MCF 10A (cell line): ENCODE measurements at regions not wholly inside any gene's neighbourhood (a gene's known extent, or its start where the extent isn't known, plus 50 kb on each side); places are given as distances from the start of the nearest gene placed in this dataset.

Source experiments
- BruUV-seq: library from RNA; stranded (reverse); fragments of 400-500 nt; replicated peaks from 2 replicates; lab custom pipeline; 2021; lab: Mats Ljungman, UMichigan
- CTCF ChIA-PET: fragments of 300-600 bp; sonication (Branson Sonifier 250); formaldehyde crosslinking; extraction: SDS; loops from one replicate; lab custom pipeline; 2021; ENCODE audit warnings: antibody characterized with exemption, inconsistent platforms; lab: Yijun Ruan, JAX
- POLR2A ChIA-PET: fragments of 300-600, 350-650 bp; sonication (Branson Sonifier 250); formaldehyde crosslinking; extraction: SDS; loops from one replicate; lab custom pipeline; 2020; ENCODE audit warnings: antibody characterized with exemption, inconsistent platforms; lab: Yijun Ruan, JAX
- DNase-seq: peaks from one replicate; pipeline ENCODE4 v3.0.0-alpha.2; 2018; ENCODE audit not compliant: unreplicated experiment
- H3K27ac Mint-ChIP-seq: one replicate; pipeline ENCODE4 v1.8.0; 2022; ENCODE audit warnings: mild to moderate bottlenecking, low read depth, mixed read lengths; ENCODE audit not compliant: unreplicated experiment
- H3K27me3 Mint-ChIP-seq: one replicate; pipeline ENCODE4 v1.8.0; 2022; ENCODE audit warnings: mixed read lengths; ENCODE audit not compliant: insufficient read depth, unreplicated experiment
- H3K36me3 Mint-ChIP-seq: one replicate; pipeline ENCODE4 v1.8.0; 2022; ENCODE audit warnings: mild to moderate bottlenecking, moderate library complexity, mixed read lengths; ENCODE audit not compliant: insufficient read depth, unreplicated experiment
- H3K4me1 Mint-ChIP-seq: one replicate; pipeline ENCODE4 v1.8.0; 2022; ENCODE audit warnings: mixed read lengths; ENCODE audit not compliant: insufficient read depth, unreplicated experiment
- H3K4me3 Mint-ChIP-seq: one replicate; pipeline ENCODE4 v1.8.0; 2022; ENCODE audit warnings: mild to moderate bottlenecking, moderate library complexity, mixed read lengths; ENCODE audit not compliant: unreplicated experiment
- H3K9me3 Mint-ChIP-seq: one replicate; pipeline ENCODE4 v1.8.0; 2022; ENCODE audit warnings: mixed read lengths; ENCODE audit not compliant: unreplicated experiment
- intact Hi-C: fragments of 100-400 bp; cut with micrococcal nuclease; formaldehyde crosslinking; loops from 2 replicates; pipeline ENCODE4 v1.14.1; 2022
- TF ChIP-seq, protein P1 (sequence below): fragments of 200-600 bp; IDR thresholded peaks from one replicate; pipeline ENCODE4 v1.8.0; 2022; ENCODE audit warnings: antibody characterized with exemption, mild to moderate bottlenecking; ENCODE audit not compliant: unreplicated experiment

DNA sequence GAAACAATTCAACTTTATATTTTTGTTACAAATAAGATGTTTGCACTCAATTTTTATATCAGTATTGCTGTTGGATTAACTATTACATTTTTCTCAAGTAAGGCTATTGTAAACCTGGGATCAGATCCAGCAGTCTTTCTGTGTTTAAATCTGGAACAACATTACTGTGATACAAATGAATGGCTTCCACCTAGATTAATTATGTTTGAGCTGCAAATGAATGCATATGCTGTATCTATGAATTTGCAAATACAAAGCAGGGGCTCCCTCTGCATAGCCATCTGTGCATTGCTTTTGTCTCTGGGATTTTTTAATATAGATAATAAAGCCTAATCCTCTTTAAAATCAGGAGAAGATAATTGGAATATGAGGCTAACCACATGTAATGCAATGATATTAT is 69.8 kb upstream of the NEIL3 start:
- DNase-seq = no peak
- no peaks in the 10 kb centered on the region for H3K36me3 Mint-ChIP-seq
- H3K9me3 Mint-ChIP-seq = no peaks in the 10 kb centered on the region
- intact Hi-C loops = no loop called here
- H3K27me3 Mint-ChIP-seq = no peaks in the 10 kb centered on the region
- ChIA-PET POLR2A (no interaction called here), CTCF (interaction anchor here (0.8 to 1.4 kb wide), 3 partner anchors 10 to 862 kb away, joined by 3 to 6 read pairs (median 3); no protein-coding TSS in a partner anchor)
- peaks cover 3% of the 10 kb centered on the region for H3K4me1 Mint-ChIP-seq
- no peak overlapping the region for H3K4me3 Mint-ChIP-seq
- H3K27ac Mint-ChIP-seq = no peak overlapping the region
- BruUV-seq = no TSS peak
- TF ChIP-seq, protein P1, sequence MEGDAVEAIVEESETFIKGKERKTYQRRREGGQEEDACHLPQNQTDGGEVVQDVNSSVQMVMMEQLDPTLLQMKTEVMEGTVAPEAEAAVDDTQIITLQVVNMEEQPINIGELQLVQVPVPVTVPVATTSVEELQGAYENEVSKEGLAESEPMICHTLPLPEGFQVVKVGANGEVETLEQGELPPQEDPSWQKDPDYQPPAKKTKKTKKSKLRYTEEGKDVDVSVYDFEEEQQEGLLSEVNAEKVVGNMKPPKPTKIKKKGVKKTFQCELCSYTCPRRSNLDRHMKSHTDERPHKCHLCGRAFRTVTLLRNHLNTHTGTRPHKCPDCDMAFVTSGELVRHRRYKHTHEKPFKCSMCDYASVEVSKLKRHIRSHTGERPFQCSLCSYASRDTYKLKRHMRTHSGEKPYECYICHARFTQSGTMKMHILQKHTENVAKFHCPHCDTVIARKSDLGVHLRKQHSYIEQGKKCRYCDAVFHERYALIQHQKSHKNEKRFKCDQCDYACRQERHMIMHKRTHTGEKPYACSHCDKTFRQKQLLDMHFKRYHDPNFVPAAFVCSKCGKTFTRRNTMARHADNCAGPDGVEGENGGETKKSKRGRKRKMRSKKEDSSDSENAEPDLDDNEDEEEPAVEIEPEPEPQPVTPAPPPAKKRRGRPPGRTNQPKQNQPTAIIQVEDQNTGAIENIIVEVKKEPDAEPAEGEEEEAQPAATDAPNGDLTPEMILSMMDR = no peak

DNA sequence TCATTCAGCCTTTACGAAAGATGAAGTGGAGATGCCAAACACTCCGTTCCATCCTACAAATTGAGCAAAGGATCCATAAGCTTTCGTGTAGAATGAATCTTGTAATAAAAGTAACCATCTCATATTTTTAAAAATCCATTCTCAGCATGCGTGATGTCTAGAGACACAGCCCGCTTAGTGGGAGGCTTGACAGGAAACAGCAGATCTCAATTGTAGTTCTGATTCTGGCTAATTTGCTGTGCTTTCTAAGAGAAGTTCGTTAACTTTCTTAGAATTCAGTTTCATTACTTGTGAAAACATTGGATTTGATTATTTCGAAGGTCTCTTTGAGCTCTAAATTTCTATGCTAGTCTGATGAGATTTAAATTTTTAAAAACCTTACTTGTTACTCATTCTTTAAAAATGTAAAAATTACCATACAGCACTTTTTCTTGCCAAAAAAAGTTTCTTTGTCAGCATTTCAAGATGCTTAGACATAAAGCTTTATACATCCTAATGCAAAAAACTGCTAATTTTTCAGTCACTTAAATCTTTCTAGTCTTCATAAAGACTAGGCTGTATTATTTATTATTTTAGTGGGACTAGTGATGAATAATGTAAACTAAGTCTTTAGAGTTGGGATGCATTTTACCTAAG is 66.9 kb upstream of the NEIL3 start:
- DNase-seq = no peak
- Mint-ChIP-seq H3K36me3 (no peaks in the 10 kb centered on the region), H3K9me3 (no peaks in the 10 kb centered on the region), H3K4me1 (no peaks in the 10 kb centered on the region), H3K27ac (no peak overlapping the region), H3K4me3 (no peak overlapping the region), H3K27me3 (no peaks in the 10 kb centered on the region)
- ChIA-PET CTCF (interaction anchor here (1.6 kb wide), 1 partner anchor 96 kb away, joined by 6 read pairs; no protein-coding TSS in a partner anchor), POLR2A (no interaction called here)
- TF ChIP-seq, protein P1 = no peak
- intact Hi-C loops = no loop called here
- no TSS peak for BruUV-seq

DNA sequence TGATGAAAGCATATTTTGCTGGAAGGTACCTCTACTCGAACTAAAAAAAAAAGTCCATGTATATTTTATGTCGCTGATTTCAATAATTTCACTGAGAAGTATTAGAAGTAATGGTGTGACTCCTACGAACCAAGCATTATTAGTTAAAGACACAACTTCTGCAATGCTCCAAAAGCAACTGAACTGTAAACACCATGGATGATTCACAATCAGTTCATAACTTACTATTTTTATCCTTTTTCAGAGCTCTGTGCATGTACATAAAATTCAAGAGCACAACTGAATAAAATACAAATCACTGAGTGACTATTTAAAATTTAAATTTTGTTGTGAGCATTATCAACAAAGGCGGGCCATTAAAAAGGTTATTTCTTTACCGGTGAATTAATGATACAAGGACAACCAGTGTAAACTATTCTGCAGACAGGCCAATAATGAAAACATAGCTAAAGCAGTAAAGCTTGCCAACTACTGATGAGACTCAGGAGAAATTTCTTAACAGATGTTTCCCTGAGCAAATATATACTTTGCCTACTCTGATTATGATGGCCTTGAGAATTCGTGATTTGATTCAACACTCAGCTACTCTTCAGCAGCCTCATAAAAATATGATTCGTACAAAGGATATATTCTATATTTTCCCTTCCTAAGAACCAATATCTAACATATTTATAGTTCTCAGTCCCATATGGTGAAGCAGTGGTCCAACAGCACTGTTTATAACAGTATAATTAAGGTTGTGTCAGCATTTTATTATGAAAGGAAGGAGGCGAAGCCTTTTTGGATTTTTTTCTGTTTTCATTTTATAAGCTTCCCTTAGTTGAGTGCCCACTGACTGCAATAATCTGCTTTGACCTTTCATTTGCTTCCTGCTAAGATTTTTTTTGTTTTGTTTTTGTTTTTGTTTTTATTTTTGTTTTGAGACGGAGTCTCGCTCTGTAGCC is 62.8 kb upstream of the NEIL3 start:
- CTCF ChIA-PET = interaction anchor here (0.7 to 8.9 kb wide), 6 partner anchors 48 to 869 kb away, joined by 3 to 220 read pairs (median 4); no protein-coding TSS in a partner anchor
- no peak for DNase-seq
- no peak overlapping the region for H3K27ac Mint-ChIP-seq
- POLR2A ChIA-PET = interaction anchor here (0.7 kb wide), 1 partner anchor 93 kb away, joined by 4 read pairs; no protein-coding TSS in a partner anchor
- BruUV-seq = no TSS peak
- TF ChIP-seq, protein P1 = no peak
- peaks cover 6% of the 10 kb centered on the region for H3K4me1 Mint-ChIP-seq
- no peaks in the 10 kb centered on the region for H3K27me3 Mint-ChIP-seq
- H3K9me3 Mint-ChIP-seq = no peaks in the 10 kb centered on the region
- intact Hi-C loops = no loop called here
- no peak overlapping the region for H3K4me3 Mint-ChIP-seq
- no peaks in the 10 kb centered on the region for H3K36me3 Mint-ChIP-seq
